IMR-90 (cell line): ENCODE measurements at regions not wholly inside any gene's neighbourhood (a gene's known extent, or its start where the extent isn't known, plus 50 kb on each side); places are given as distances from the start of the nearest gene placed in this dataset.

Experiments
- ATAC-seq: fragments of 200-7000 bp; cut with Tn5 transposase; 2 replicates; pipeline ENCODE4 v1.9.1; 2020; ENCODE audit warnings: low read depth, mild to moderate bottlenecking, moderate library complexity
- BruUV-seq: library from RNA; stranded (reverse); fragments of 400-500 nt; replicated peaks from 2 replicates; lab custom pipeline; 2021; lab: Mats Ljungman, UMichigan
- CTCF ChIA-PET: fragments of 300-600 bp; formaldehyde crosslinking; extraction: SDS; loops from one replicate; lab custom pipeline; 2021; ENCODE audit warnings: antibody characterized with exemption; lab: Yijun Ruan, JAX
- POLR2A ChIA-PET: fragments of 300-600 bp; sonication (Branson Sonifier 250); formaldehyde crosslinking; loops from one replicate; lab custom pipeline; 2022; ENCODE audit warnings: antibody characterized with exemption; ENCODE audit not compliant: unreplicated experiment; lab: Charles Lee
- DNase-seq: peaks from one replicate; pipeline ENCODE4 v3.0.0; 2013
- H2AFZ ChIP-seq: replicated peaks from 2 replicates; pipeline ENCODE3; 2013; ENCODE audit warnings: low read length, mild to moderate bottlenecking; ENCODE audit not compliant: poor library complexity
- H2AK5ac ChIP-seq: 2 replicates; pipeline ENCODE4 v1.6.1; 2013; ENCODE audit warnings: low read depth, low read length, inconsistent platforms
- H2AK9ac ChIP-seq: replicated peaks from 2 replicates; pipeline ENCODE3; 2013; ENCODE audit warnings: mild to moderate bottlenecking, low read depth, low read length, moderate library complexity; ENCODE audit not compliant: poor library complexity
- H2BK120ac ChIP-seq: 2 replicates; pipeline ENCODE4 v1.6.1; 2013; ENCODE audit warnings: low read depth, low read length, inconsistent platforms
- H2BK15ac ChIP-seq: 3 replicates; pipeline ENCODE4 v1.6.1; 2013; ENCODE audit warnings: low read depth, low read length, inconsistent platforms
- H2BK20ac ChIP-seq: 2 replicates; pipeline ENCODE4 v1.6.1; 2013; ENCODE audit warnings: low read depth, mild to moderate bottlenecking, inconsistent platforms, low read length, moderate library complexity
- H2BK5ac ChIP-seq: 2 replicates; pipeline ENCODE4 v1.6.1; 2013; ENCODE audit warnings: mild to moderate bottlenecking, low read depth, low read length, inconsistent platforms; ENCODE audit not compliant: poor library complexity, severe bottlenecking
- H3K14ac ChIP-seq: replicated peaks from 2 replicates; pipeline ENCODE4 v1.6.1; 2013; ENCODE audit warnings: low read depth, low read length, inconsistent platforms
- H3K18ac ChIP-seq: 2 replicates; pipeline ENCODE4 v1.6.1; 2013; ENCODE audit warnings: low read depth, low read length, control low read depth
- H3K23ac ChIP-seq: 2 replicates; pipeline ENCODE4 v1.6.1; 2013; ENCODE audit warnings: low read depth, low read length, inconsistent platforms
- H3K27ac ChIP-seq: 2 replicates; pipeline ENCODE4 v1.5.1; 2013; ENCODE audit warnings: mild to moderate bottlenecking, control low read depth, low read length; ENCODE audit not compliant: insufficient read depth
- H3K27me3 ChIP-seq: 2 replicates; pipeline ENCODE4 v1.6.1; 2013; ENCODE audit warnings: low read length; ENCODE audit not compliant: control insufficient read depth, insufficient read depth
- H3K36me3 ChIP-seq: 2 replicates; pipeline ENCODE4 v1.6.1; 2013; ENCODE audit warnings: low read length, mixed read lengths; ENCODE audit not compliant: control insufficient read depth, insufficient read depth
- H3K4ac ChIP-seq: 2 replicates; pipeline ENCODE4 v1.6.1; 2013; ENCODE audit warnings: low read depth, low read length, inconsistent platforms
- H3K4me1 ChIP-seq: 2 replicates; pipeline ENCODE4 v1.6.1; 2013; ENCODE audit warnings: low read length, mixed read lengths; ENCODE audit not compliant: control insufficient read depth, insufficient read depth
- H3K4me2 ChIP-seq: 2 replicates; pipeline ENCODE4 v1.6.1; 2013; ENCODE audit warnings: low read depth, mild to moderate bottlenecking, control low read depth, low read length, moderate library complexity
- H3K4me3 ChIP-seq: 2 replicates; pipeline ENCODE4 v1.5.1; 2013; ENCODE audit warnings: low read depth, mild to moderate bottlenecking, control low read depth, low read length, moderate library complexity; ENCODE audit not compliant: insufficient read depth
- H3K56ac ChIP-seq: 2 replicates; pipeline ENCODE4 v1.6.1; 2013; ENCODE audit warnings: low read length, inconsistent platforms; ENCODE audit not compliant: insufficient read depth; ENCODE audit errors: extremely low read depth
- H3K79me1 ChIP-seq, 2 experiments: 2 replicates each; pipeline ENCODE4 v1.6.1; 2013; ENCODE audit warnings: low read length in 2 of 2, inconsistent platforms in 1 of 2, low read depth in 1 of 2
- H3K9ac ChIP-seq: 2 replicates; pipeline ENCODE4 v1.6.1; 2013; ENCODE audit warnings: low read depth, low read length, control low read depth
- H3K9me1 ChIP-seq: 2 replicates; pipeline ENCODE4 v1.6.1; 2013; ENCODE audit warnings: low read length, inconsistent platforms; ENCODE audit not compliant: insufficient read depth
- H3K9me3 ChIP-seq: 2 replicates; pipeline ENCODE4 v1.6.1; 2013; ENCODE audit warnings: low read length; ENCODE audit not compliant: control insufficient read depth, insufficient read depth
- H4K20me1 ChIP-seq: 2 replicates; pipeline ENCODE4 v1.6.1; 2013; ENCODE audit warnings: low read length, inconsistent platforms; ENCODE audit not compliant: insufficient read depth
- H4K5ac ChIP-seq: 2 replicates; pipeline ENCODE4 v1.6.1; 2013; ENCODE audit warnings: mild to moderate bottlenecking, low read depth, low read length, control low read depth
- H4K8ac ChIP-seq, 2 experiments: 2 replicates each; pipeline ENCODE4 v1.6.1; 2013; ENCODE audit warnings: low read depth in 2 of 2, low read length in 2 of 2, control low read depth in 1 of 2, inconsistent platforms in 1 of 2
- H4K91ac ChIP-seq: 2 replicates; pipeline ENCODE4 v1.6.1; 2013; ENCODE audit warnings: low read depth, low read length, inconsistent platforms; ENCODE audit not compliant: insufficient read depth
- BHLHE40 ChIP-seq: fragments of 150-350 bp; IDR thresholded peaks from 2 replicates; pipeline ENCODE4 v1.6.1; 2016; ENCODE audit warnings: mild to moderate bottlenecking, low read depth, low read length
- MAFK ChIP-seq: IDR thresholded peaks from 2 replicates; pipeline ENCODE4 v1.6.1; 2012; ENCODE audit warnings: low read depth, low read length, improper control_type of control experiment
- NFE2L2 ChIP-seq: fragments of 150-350 bp; IDR thresholded peaks from 2 replicates; pipeline ENCODE4 v1.6.1; 2016; ENCODE audit warnings: low read depth, mild to moderate bottlenecking, low read length
- POLR2A ChIP-seq: IDR thresholded peaks from 2 replicates; pipeline ENCODE4 v1.6.1; 2012; ENCODE audit warnings: mild to moderate bottlenecking, low read depth, low read length
- WGBS, 2 experiments: methylation state at CpG; one replicate each; pipeline versions ENCODE4 v1.1.5 to v1.1.7; 2013; ENCODE audit warnings: missing lambda C conversion rate in 2 of 2; ENCODE audit not compliant: insufficient read length in 1 of 2; ENCODE audit errors: extremely low coverage in 2 of 2; 5-methylcytosine and 5-hydroxymethylcytosine counted together
- dilution Hi-C: fragments of 300-500 bp; cut with HindIII; formaldehyde crosslinking; loops from one replicate; pipeline ENCODE4 v1.14.3; 2018; ENCODE audit warnings: low sequenced_read_pairs; ENCODE audit not compliant: unreplicated experiment
- in situ Hi-C: fragments of 300-500 bp; cut with MboI; formaldehyde crosslinking; loops from 3 replicates; pipeline ENCODE4 v1.14.3; 2019; ENCODE audit warnings: low sequenced_read_pairs, inconsistent platforms, mixed read lengths
- intact Hi-C: fragments of 100-400 bp; cut with micrococcal nuclease; formaldehyde crosslinking; loops from 2 replicates; pipeline ENCODE4 v1.10.0; 2022

- H3K4ac ChIP-seq, result peak overlapping the region; percentile 63
- peak overlapping the region; percentile 36 for H4K91ac ChIP-seq
- peaks cover 7% of the 10 kb centered on the region for H3K4me1 ChIP-seq
- no peaks in the 10 kb centered on the region for H4K20me1 ChIP-seq
- H2AFZ ChIP-seq, result peak overlapping the region; percentile 77
- BruUV-seq, result no TSS peak
- no peaks in the 10 kb centered on the region for H3K9me3 ChIP-seq
- TF ChIP-seq MAFK, result no peak
- no peak for TF ChIP-seq NFE2L2
- no peak for TF ChIP-seq BHLHE40
- no peak for TF ChIP-seq POLR2A
- no peak overlapping the region for H2BK5ac ChIP-seq
- H3K4me2 ChIP-seq, result peak overlapping the region; percentile 98
- no peak overlapping the region for H2AK5ac ChIP-seq
- peak overlapping the region; percentile 89 for H2BK20ac ChIP-seq
- intact Hi-C loops (loop anchor here (1.0 kb wide), 1 partner anchor 83 kb away; no protein-coding TSS in a partner anchor), dilution Hi-C loops (no loop called here), in situ Hi-C loops (no loop called here)
- DNase-seq, result peak; percentile 31
- peak overlapping the region; percentile 66 for H3K27ac ChIP-seq
- peak overlapping the region; percentile 74 for H3K9ac ChIP-seq
- H3K18ac ChIP-seq, result peak overlapping the region; percentile 91
- no peak overlapping the region for H2AK9ac ChIP-seq
- no peaks in the 10 kb centered on the region for H3K79me1 ChIP-seq
- no CpG with 5 or more reads among the region's 8 CpGs for WGBS, 2 experiments
- H3K23ac ChIP-seq, result peak overlapping the region; percentile 58
- H4K5ac ChIP-seq, result peak overlapping the region; percentile 93
- H3K4me3 ChIP-seq, result peak overlapping the region; percentile 44
- H3K14ac ChIP-seq, result peak overlapping the region; percentile 82
- H4K8ac ChIP-seq, result peak overlapping the region; percentile 31 to 62
- H3K56ac ChIP-seq, result peak overlapping the region; percentile 22; the same call in 1 of the 2 replicates
- CTCF ChIA-PET, result interaction anchor here (0.9 kb wide), 1 partner anchor 20 kb away, joined by 3 read pairs; no protein-coding TSS in a partner anchor
- peak overlapping the region; percentile 75 for H2BK120ac ChIP-seq
- peak overlapping the region; percentile 49; the same call in 1 of the 3 replicates for H2BK15ac ChIP-seq
- no peaks in the 10 kb centered on the region for H3K36me3 ChIP-seq
- ATAC-seq, result peak; percentile 60
- 0 out of 2 replicates have a peak, but pooled peaks cover 3% of the 10 kb centered on the region for H3K9me1 ChIP-seq
- POLR2A ChIA-PET, result no interaction called here
- H3K27me3 ChIP-seq, result no peaks in the 10 kb centered on the region
Observed at GRCh38 chr4:15374656-15375055, 53.2 kb upstream of the C1QTNF7 start.
